Neuron (in vitro differentiated cells): ENCODE measurements at regions not wholly inside any gene's neighbourhood (a gene's known extent, or its start where the extent isn't known, plus 50 kb on each side); places are given as distances from the start of the nearest gene placed in this dataset.
"Not testable (repeated sequence)": the region's sequence is repeated elsewhere in the genome, so short reads cannot be mapped to it uniquely, and the experiment has no call there.

Experiments used
- H2AFZ ChIP-seq: one replicate; pipeline ENCODE4 v1.6.1; 2013; ENCODE audit warnings: low read depth, mild to moderate bottlenecking, inconsistent platforms, low read length, moderate library complexity
- H3K27me3 ChIP-seq: one replicate; pipeline ENCODE4 v1.6.1; 2013; ENCODE audit warnings: low read length; ENCODE audit not compliant: insufficient read depth
- H3K36me3 ChIP-seq: one replicate; pipeline ENCODE4 v1.6.1; 2013; ENCODE audit warnings: low read length; ENCODE audit not compliant: insufficient read depth
- H3K4me1 ChIP-seq: one replicate; pipeline ENCODE4 v1.6.1; 2013; ENCODE audit warnings: low read length; ENCODE audit not compliant: insufficient read depth
- H3K4me3 ChIP-seq: 2 replicates; pipeline ENCODE4 v1.5.1; 2013; ENCODE audit warnings: mild to moderate bottlenecking, low read length, moderate library complexity
- H3K9me3 ChIP-seq: one replicate; pipeline ENCODE4 v1.6.1; 2013; ENCODE audit warnings: low read length

DNA sequence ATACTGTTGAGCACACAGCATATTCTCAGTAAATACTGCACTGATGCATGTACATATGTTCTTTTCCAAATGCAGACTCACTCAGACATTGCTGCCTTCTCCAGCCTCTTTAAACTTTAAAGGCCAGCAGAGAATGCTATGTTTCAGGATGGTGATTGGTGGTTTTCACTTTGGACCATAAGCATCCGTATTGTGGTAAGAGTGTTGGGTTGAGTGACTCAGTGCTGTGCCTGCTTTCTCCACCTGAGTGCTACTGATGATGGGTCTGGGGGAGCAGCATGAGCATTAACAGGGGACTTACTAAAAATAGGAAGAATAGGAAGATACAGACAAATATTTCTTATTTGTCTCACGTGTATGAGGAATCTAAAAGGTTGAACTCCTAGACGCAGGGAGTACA, 56.3 kb upstream of the ZNF92 start:
- Histone ChIP-seq H3K4me1 (no peaks in the 10 kb centered on the region), H3K9me3 (no peaks in the 10 kb centered on the region), H3K4me3 (no peak overlapping the region), H2AFZ (no peak overlapping the region), H3K27me3 (no peaks in the 10 kb centered on the region), H3K36me3 (peaks cover 16% of the 10 kb centered on the region)

GRCh38 chr7:65310761-65311160, 62.9 kb upstream of the ZNF92 start:
- Histone ChIP-seq H3K27me3 (no peaks in the 10 kb centered on the region), H3K4me1 (no peaks in the 10 kb centered on the region), H2AFZ (no peak overlapping the region), H3K36me3 (peaks cover 21% of the 10 kb centered on the region), H3K4me3 (no peak overlapping the region), H3K9me3 (no peaks in the 10 kb centered on the region)

- H3K27me3 ChIP-seq: no peaks in the 10 kb centered on the region
- no peaks in the 10 kb centered on the region for H3K9me3 ChIP-seq
- H2AFZ ChIP-seq: no peak overlapping the region
- no peaks in the 10 kb centered on the region for H3K4me1 ChIP-seq
- peaks cover 18% of the 10 kb centered on the region for H3K36me3 ChIP-seq
- H3K4me3 ChIP-seq: no peak overlapping the region
Observed at GRCh38 chr7:65308300-65308678, 65.4 kb upstream of the ZNF92 start.

GRCh38 chr7:65307651-65308299, 65.9 kb upstream of the ZNF92 start:
- Histone ChIP-seq H3K9me3 (no peaks in the 10 kb centered on the region), H3K27me3 (no peaks in the 10 kb centered on the region), H3K4me3 (no peak overlapping the region), H3K36me3 (peaks cover 15% of the 10 kb centered on the region), H3K4me1 (no peaks in the 10 kb centered on the region), H2AFZ (no peak overlapping the region)

- Histone ChIP-seq H3K27me3 (no peaks in the 10 kb centered on the region), H3K4me1 (no peaks in the 10 kb centered on the region), H3K9me3 (no peaks in the 10 kb centered on the region), H3K36me3 (peaks cover 6% of the 10 kb centered on the region), H2AFZ (no peak overlapping the region), H3K4me3 (no peak overlapping the region)
Observed at GRCh38 chr7:65304175-65304574, 69.5 kb upstream of the ZNF92 start.

DNA sequence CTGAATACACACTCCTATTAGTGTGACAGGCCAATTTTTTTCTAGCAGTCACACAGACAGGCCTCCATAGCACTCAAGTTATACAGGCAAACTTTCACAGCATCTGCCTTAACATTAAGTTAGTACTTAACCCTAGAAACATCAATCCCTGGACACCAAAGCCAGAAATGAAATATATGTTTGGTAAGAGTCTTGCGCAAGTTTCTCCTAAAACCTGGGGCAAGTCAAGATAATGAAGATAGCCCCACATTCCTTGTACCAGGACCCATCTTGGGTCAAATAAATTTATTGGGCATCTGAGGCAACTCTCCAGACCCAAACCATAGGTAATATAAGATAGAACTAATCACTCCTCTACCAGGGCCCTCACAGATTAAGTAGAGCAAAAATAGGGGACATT, 70.8 kb upstream of the ZNF92 start:
- H3K27me3 ChIP-seq: no peaks in the 10 kb centered on the region
- H3K4me1 ChIP-seq: no peaks in the 10 kb centered on the region
- no peak overlapping the region for H3K4me3 ChIP-seq
- H3K9me3 ChIP-seq: no peaks in the 10 kb centered on the region
- H2AFZ ChIP-seq: no peak overlapping the region
- H3K36me3 ChIP-seq: peaks cover 3% of the 10 kb centered on the region

DNA sequence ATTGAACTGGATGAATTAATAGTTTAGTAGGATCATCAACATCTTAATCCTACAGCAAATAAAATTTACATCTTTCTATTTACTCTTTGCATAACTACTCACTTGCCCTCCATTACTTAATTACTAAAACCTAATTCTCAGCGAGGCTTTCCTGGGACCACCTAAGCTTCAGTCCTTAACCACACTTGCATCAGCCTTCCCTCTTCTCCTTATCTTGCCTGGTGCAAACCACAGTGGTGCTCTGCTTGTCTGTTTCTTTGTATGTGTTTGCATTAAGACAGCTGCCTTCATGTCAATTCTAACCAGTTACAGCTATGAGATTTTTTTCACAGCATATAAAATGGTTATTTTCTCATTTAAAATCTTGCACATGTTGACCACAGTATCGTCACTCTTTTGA, 72.6 kb upstream of the ZNF92 start:
- Histone ChIP-seq H3K9me3 (no peaks in the 10 kb centered on the region), H3K4me1 (no peaks in the 10 kb centered on the region), H3K4me3 (no peak overlapping the region), H2AFZ (no peak overlapping the region), H3K27me3 (no peaks in the 10 kb centered on the region), H3K36me3 (no peaks in the 10 kb centered on the region)

GRCh38 chr7:65295409-65295808, 78.2 kb upstream of the ZNF92 start:
- Histone ChIP-seq H3K4me3 (no peak overlapping the region), H3K9me3 (peaks cover 2% of the 10 kb centered on the region), H3K36me3 (no peaks in the 10 kb centered on the region), H2AFZ (no peak overlapping the region), H3K4me1 (no peaks in the 10 kb centered on the region), H3K27me3 (no peaks in the 10 kb centered on the region)

GRCh38 chr7:65290340-65290739, 83.3 kb upstream of the ZNF92 start:
- not testable (repeated sequence) for H3K4me3 ChIP-seq, H3K27me3 ChIP-seq, H3K4me1 ChIP-seq, H3K9me3 ChIP-seq, H3K36me3 ChIP-seq, H2AFZ ChIP-seq

DNA sequence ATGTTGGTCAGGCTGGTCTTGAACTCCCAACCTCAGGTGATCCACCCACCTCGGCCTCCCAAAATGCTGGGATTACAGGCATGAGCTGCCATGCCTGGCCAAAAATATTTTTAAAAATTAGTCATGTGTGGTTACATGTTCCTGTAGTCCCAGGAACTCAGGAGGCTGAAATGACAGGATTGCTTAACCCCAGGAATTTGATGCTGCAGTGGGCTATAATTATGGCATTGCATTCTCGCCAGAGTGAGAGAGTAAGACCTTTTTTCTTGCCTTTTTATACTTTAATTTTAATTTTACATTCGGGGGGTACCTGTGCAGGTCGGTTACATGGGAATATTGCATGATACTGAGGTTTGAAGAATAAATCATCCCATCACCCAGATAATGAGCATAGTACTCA, 86.6 kb upstream of the ZNF92 start:
- Histone ChIP-seq H3K27me3 (no peaks in the 10 kb centered on the region), H2AFZ (no peak overlapping the region), H3K36me3 (no peaks in the 10 kb centered on the region), H3K9me3 (no peaks in the 10 kb centered on the region), H3K4me3 (no peak overlapping the region), H3K4me1 (no peaks in the 10 kb centered on the region)

DNA sequence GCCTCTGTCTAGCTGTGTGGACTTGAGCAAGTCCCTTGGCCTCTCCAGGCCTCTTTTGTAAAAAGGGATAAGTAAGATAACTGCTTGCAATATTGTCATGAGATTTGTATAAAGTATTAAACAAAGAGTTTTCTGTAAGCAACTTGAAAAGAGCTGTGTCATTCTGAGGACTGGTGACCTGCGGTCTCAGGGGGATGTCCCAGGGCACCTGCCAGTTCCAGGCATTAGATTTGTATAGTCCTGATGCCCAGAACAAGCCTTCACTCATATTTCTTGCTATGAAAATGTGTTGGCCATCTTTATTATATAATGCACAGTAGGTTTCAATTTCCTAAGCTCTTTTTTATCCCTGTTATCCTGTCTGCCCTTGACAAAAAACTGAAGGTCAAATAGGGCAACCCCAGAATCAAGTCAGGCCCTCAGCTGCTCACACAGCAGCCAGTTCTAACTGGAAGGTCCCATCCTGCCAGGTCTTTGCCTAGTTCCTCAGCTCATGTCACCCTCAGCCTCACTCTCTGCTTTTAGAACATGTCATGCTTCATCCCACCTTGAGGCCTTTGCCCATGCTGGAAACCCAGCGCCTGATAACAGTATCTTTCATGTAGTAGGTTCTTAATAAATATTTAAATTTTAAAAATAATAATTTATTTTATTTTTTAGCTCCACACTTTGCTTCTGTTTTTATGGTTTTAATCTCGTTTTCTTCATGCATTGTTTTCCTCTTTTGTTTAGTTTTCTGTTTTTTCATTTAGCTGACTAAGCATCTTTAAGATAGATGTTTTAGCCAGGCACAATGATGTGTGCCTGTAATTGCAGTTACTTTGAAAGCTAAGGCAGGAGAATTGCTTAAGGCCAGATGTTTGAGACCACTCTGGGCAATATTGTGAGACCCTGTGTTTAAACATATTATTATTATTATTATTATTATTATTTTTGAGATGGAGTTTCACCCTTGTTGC, 87.5 kb upstream of the ZNF92 start:
- Histone ChIP-seq H3K4me1 (peaks cover under 1% of the 10 kb centered on the region), H3K36me3 (no peaks in the 10 kb centered on the region), H3K27me3 (no peaks in the 10 kb centered on the region), H3K4me3 (no peak overlapping the region), H2AFZ (no peak overlapping the region), H3K9me3 (no peaks in the 10 kb centered on the region)

DNA sequence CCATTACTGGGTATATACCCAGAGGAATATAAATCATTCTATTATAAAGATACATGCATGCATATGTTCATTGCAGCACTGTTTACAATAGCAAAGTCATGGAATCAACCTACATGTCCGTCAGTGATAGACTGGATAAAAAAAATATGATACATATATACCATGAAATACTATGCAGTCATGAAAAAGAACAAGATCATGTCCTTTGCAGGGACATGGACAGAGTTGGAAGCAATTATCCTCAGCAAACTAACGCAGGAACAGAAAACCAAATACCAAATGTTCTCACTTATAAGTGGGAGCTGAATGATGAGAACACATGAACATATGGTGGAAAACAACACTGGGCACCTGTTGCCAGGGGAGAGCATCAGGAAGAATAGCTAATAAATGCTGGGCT, 88.4 kb upstream of the ZNF92 start:
- H3K36me3 ChIP-seq, H2AFZ ChIP-seq, H3K27me3 ChIP-seq, H3K4me1 ChIP-seq, H3K4me3 ChIP-seq, H3K9me3 ChIP-seq: not testable (repeated sequence)

- Histone ChIP-seq H3K36me3 (no peaks in the 10 kb centered on the region), H3K9me3 (no peaks in the 10 kb centered on the region), H3K4me1 (peaks cover 3% of the 10 kb centered on the region), H2AFZ (no peak overlapping the region), H3K27me3 (no peaks in the 10 kb centered on the region), H3K4me3 (no peak overlapping the region)
Observed at GRCh38 chr7:65279795-65280194, 93.9 kb upstream of the ZNF92 start.
